Upper lobe of right lung (tissue), 1 donor: ENCODE measurements at regions not wholly inside any gene's neighbourhood (a gene's known extent, or its start where the extent isn't known, plus 50 kb on each side); places are given as distances from the start of the nearest gene placed in this dataset.

ENCODE experiments used
- ATAC-seq: fragments of 200-7000 bp; cut with Tn5 transposase; one replicate; pipeline ENCODE4 v1.9.1; 2020; ENCODE audit warnings: mild to moderate bottlenecking, moderate library complexity
- DNase-seq: peaks from one replicate; pipeline ENCODE4 v3.0.0-alpha.2; 2020
- H3K27ac ChIP-seq: fragments of 200-600 bp; one replicate; pipeline ENCODE4 v1.8.0; 2022
- H3K27me3 ChIP-seq: fragments of 200-600 bp; one replicate; pipeline ENCODE4 v1.8.0; 2022; ENCODE audit warnings: mild to moderate bottlenecking
- H3K36me3 ChIP-seq: fragments of 200-600 bp; one replicate; pipeline ENCODE4 v1.8.0; 2022
- H3K4me1 ChIP-seq: fragments of 200-600 bp; one replicate; pipeline ENCODE4 v1.8.0; 2022
- H3K4me3 ChIP-seq: fragments of 200-600 bp; one replicate; pipeline ENCODE4 v1.8.0; 2022; ENCODE audit warnings: mild to moderate bottlenecking
- H3K9me3 ChIP-seq: fragments of 200-600 bp; one replicate; pipeline ENCODE4 v1.8.0; 2022
- CTCF ChIP-seq: fragments of 200-600 bp; IDR thresholded peaks from one replicate; pipeline ENCODE4 v1.8.0; 2022; ENCODE audit warnings: antibody characterized with exemption
- intact Hi-C: fragments of 100-400 bp; cut with DNase I; formaldehyde crosslinking; loops from one replicate; pipeline ENCODE4 v1.11.0; 2022
- donor health status: DM: no; HTN: yes; CAD: no; lungs with severe emphysema.

- ATAC-seq (no peak), DNase-seq (no peak)
- Histone ChIP-seq H3K4me3 (no peak overlapping the region), H3K27me3 (no peaks in the 10 kb centered on the region), H3K36me3 (no peaks in the 10 kb centered on the region), H3K27ac (no peak overlapping the region), H3K4me1 (peaks cover 4% of the 10 kb centered on the region), H3K9me3 (no peaks in the 10 kb centered on the region)
- TF ChIP-seq CTCF = no peak
- intact Hi-C loops = no loop called here
Observed at GRCh38 chr2:61758159-61758558, 95.7 kb downstream of the FAM161A start.

GRCh38 chr2:61753512-61753911 lies 100.3 kb downstream of the FAM161A start:
- no peak overlapping the region for H3K27ac ChIP-seq
- intact Hi-C loops = no loop called here
- TF ChIP-seq CTCF = no peak
- no peaks in the 10 kb centered on the region for H3K9me3 ChIP-seq
- no peak overlapping the region for H3K4me3 ChIP-seq
- ATAC-seq = no peak
- H3K4me1 ChIP-seq = no peaks in the 10 kb centered on the region
- no peaks in the 10 kb centered on the region for H3K36me3 ChIP-seq
- no peak for DNase-seq
- H3K27me3 ChIP-seq = no peaks in the 10 kb centered on the region

GRCh38 chr2:61750624-61751023 lies 103.2 kb downstream of the FAM161A start:
- Histone ChIP-seq H3K36me3 (no peaks in the 10 kb centered on the region), H3K9me3 (no peaks in the 10 kb centered on the region), H3K27ac (no peak overlapping the region), H3K4me3 (no peak overlapping the region), H3K27me3 (no peaks in the 10 kb centered on the region), H3K4me1 (no peaks in the 10 kb centered on the region)
- ATAC-seq (no peak), DNase-seq (no peak)
- intact Hi-C loops = no loop called here
- TF ChIP-seq CTCF = no peak

GRCh38 chr2:61742955-61743354 lies 110.9 kb downstream of the FAM161A start:
- intact Hi-C loops = no loop called here
- Histone ChIP-seq H3K4me1 (no peaks in the 10 kb centered on the region), H3K36me3 (no peaks in the 10 kb centered on the region), H3K27ac (no peak overlapping the region), H3K27me3 (no peaks in the 10 kb centered on the region), H3K4me3 (no peak overlapping the region), H3K9me3 (no peaks in the 10 kb centered on the region)
- ATAC-seq (no peak), DNase-seq (no peak)
- no peak for TF ChIP-seq CTCF

- Histone ChIP-seq H3K27me3 (no peaks in the 10 kb centered on the region), H3K36me3 (no peaks in the 10 kb centered on the region), H3K27ac (no peak overlapping the region), H3K9me3 (no peaks in the 10 kb centered on the region), H3K4me1 (no peaks in the 10 kb centered on the region), H3K4me3 (no peak overlapping the region)
- intact Hi-C loops = no loop called here
- TF ChIP-seq CTCF = no peak
- ATAC-seq = no peak
- DNase-seq = no peak
Observed at GRCh38 chr2:61737841-61738240, 116.0 kb downstream of the FAM161A start.

- Histone ChIP-seq H3K4me3 (no peak overlapping the region), H3K36me3 (no peaks in the 10 kb centered on the region), H3K4me1 (no peaks in the 10 kb centered on the region), H3K27me3 (no peaks in the 10 kb centered on the region), H3K27ac (no peak overlapping the region), H3K9me3 (no peaks in the 10 kb centered on the region)
- intact Hi-C loops = no loop called here
- DNase-seq (no peak), ATAC-seq (no peak)
- no peak for TF ChIP-seq CTCF
Observed at GRCh38 chr2:61736953-61737352, 116.9 kb downstream of the FAM161A start.
